ENCODE measurements at regions not wholly inside any gene's neighbourhood (a gene's known extent, or its start where the extent isn't known, plus 50 kb on each side); places are given as distances from the start of the nearest gene placed in this dataset.
"Not testable (repeated sequence)": the region's sequence is repeated elsewhere in the genome, so short reads cannot be mapped to it uniquely, and the experiment has no call there.

DNA sequence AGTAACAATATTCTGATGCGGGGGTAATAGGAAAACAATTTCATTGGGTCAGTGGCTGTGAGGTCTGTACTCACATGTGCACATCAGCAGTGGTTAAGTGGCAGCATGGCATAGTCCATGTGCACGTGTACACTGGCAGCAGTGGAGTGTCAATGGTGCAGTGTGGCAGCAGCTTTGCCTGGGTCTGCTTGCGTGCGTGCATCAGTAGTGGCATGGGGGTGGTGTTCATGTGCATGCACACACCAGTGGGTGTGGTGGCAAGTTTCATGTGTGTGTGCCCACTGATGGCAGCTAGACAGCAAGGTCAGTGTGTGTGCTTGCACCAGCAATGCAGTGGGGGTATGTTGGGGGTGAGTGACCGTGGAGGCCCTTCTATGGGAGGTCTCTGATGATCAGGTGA is 581.6 kb upstream of the KLHL4 start:
- no peak for DNase-seq
- TF ChIP-seq, protein P1, sequence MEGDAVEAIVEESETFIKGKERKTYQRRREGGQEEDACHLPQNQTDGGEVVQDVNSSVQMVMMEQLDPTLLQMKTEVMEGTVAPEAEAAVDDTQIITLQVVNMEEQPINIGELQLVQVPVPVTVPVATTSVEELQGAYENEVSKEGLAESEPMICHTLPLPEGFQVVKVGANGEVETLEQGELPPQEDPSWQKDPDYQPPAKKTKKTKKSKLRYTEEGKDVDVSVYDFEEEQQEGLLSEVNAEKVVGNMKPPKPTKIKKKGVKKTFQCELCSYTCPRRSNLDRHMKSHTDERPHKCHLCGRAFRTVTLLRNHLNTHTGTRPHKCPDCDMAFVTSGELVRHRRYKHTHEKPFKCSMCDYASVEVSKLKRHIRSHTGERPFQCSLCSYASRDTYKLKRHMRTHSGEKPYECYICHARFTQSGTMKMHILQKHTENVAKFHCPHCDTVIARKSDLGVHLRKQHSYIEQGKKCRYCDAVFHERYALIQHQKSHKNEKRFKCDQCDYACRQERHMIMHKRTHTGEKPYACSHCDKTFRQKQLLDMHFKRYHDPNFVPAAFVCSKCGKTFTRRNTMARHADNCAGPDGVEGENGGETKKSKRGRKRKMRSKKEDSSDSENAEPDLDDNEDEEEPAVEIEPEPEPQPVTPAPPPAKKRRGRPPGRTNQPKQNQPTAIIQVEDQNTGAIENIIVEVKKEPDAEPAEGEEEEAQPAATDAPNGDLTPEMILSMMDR (IDR thresholded peaks at IDR 0.05; ENCODE audit: low read depth, low read length, missing control alignments) = no peak
- H3K36me3 ChIP-seq (replicated peaks) = no peaks in the 10 kb centered on the region

DNA sequence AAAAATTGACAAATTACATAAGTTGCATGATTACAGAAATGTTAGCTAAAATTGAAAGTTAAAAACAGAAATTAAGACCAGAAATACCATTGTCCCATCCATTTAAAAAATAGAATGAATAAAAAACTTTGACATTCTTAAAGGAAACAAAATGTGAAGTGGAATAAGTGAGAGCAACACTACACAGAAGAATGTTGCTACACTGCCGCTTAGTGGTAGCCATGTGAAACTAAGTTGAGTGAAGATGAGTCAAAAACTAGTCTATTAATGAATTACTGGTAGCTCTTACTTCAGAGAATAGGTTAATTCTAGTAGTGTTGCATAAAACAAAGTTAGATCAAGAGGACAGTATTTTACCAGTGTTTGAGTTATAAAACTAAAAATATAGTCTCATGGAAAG is 571.0 kb upstream of the KLHL4 start:
- DNase-seq = peak; percentile 7
- TF ChIP-seq, protein P1 (IDR thresholded peaks at IDR 0.05; ENCODE audit: low read depth, low read length, missing control alignments) = peak; percentile 33
- H3K36me3 ChIP-seq (replicated peaks) = no peaks in the 10 kb centered on the region
- in situ Hi-C loops (cut with HindIII; ENCODE audit: low pct_ligation_motif_present, low sequenced_read_pairs) = no loop called here
- H3K27ac ChIP-seq = no peak overlapping the region
- no peak overlapping the region for H3K4me3 ChIP-seq (ENCODE audit: low read depth, low read length)
- H3K27me3 ChIP-seq (replicated peaks) = no peaks in the 10 kb centered on the region

More for the DNA sequence above, 581.6 kb upstream of the KLHL4 start:
- Histone ChIP-seq H3K4me3 (ENCODE audit: low read depth, low read length) (no peak overlapping the region), H3K27me3 (replicated peaks) (no peaks in the 10 kb centered on the region), H3K27ac (no peak overlapping the region)
- in situ Hi-C loops (cut with HindIII; ENCODE audit: low pct_ligation_motif_present, low sequenced_read_pairs) = no loop called here

DNA sequence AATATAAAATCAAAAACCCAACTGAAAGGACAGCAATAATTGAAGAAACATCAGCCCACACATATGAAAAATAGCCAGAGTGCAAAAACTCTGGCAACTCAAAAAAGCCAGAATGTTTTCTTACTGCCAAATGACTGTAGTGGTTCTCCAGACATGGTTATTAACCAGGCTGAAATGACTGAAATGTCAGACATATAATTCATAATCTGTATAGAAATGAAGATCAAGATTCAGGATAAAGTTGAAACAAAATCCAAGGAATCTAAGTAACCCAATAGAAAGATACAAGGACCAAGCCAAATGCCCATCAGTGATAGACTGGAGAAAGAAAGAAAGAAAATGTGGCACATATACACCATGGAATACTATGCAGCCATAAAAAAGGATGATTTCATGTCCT is 553.3 kb upstream of the KLHL4 start:
- in situ Hi-C loops (cut with HindIII; ENCODE audit: low pct_ligation_motif_present, low sequenced_read_pairs) = no loop called here
- TF ChIP-seq, protein P1 (IDR thresholded peaks at IDR 0.05; ENCODE audit: low read depth, low read length, missing control alignments) = no peak
- no peak for DNase-seq
- no peaks in the 10 kb centered on the region for H3K27me3 ChIP-seq (replicated peaks)
- no peak overlapping the region for H3K4me3 ChIP-seq (ENCODE audit: low read depth, low read length)
- no peaks in the 10 kb centered on the region for H3K36me3 ChIP-seq (replicated peaks)
- no peak overlapping the region for H3K27ac ChIP-seq

DNA sequence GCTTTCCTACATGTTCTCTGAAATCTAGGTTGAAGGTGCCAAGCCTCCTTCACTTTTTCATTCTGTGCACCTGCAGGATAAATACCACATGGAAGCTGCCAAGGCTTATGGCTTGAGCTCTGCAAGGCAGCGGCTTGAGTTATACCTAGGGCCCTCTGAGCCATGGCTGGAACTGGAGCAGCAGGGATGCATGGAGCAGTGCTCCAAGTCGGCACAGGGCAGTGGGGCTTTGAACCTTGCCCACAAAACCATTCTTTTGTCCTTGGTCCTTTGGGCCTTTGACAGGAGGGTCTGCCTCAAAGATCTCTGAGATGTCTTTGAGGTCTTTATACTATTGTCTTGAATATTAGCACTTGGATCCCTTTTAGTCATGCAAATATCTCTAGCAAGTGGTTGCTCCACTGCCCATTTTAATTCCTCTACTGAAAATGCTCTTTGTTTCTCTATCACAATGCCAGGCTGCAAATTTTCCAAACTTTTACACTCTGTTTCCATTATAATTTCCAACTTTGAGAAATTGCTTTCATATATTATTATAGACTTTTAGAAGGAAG is 536.2 kb upstream of the KLHL4 start:
- TF ChIP-seq, protein P1 (IDR thresholded peaks at IDR 0.05; ENCODE audit: low read depth, low read length, missing control alignments) = no peak
- no peak for DNase-seq
- Histone ChIP-seq H3K27ac (no peak overlapping the region), H3K36me3 (replicated peaks) (no peaks in the 10 kb centered on the region), H3K27me3 (replicated peaks) (no peaks in the 10 kb centered on the region), H3K4me3 (ENCODE audit: low read depth, low read length) (no peak overlapping the region)
- in situ Hi-C loops (cut with HindIII; ENCODE audit: low pct_ligation_motif_present, low sequenced_read_pairs) = no loop called here

DNA sequence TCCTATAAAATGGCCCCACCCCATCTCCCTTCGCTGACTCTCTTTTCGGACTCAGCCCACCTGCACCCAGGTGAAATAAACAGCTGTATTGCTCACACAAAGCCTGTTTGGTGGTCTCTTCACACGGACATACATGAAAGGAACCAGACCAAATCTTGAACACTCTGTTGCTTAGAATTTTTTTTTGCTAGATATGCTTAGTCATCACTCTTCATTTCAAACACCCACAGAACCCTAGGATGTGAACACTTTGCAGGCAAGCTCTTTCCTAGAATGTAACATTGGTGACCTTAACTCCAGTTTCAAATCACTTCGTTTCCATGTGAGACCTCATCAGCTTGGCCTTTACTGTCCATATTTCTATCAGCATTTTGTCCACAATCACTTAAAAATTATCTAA is 530.3 kb upstream of the KLHL4 start:
- H3K27me3 ChIP-seq (replicated peaks); in situ Hi-C loops (cut with HindIII; ENCODE audit: low pct_ligation_motif_present, low sequenced_read_pairs); DNase-seq; H3K4me3 ChIP-seq (ENCODE audit: low read depth, low read length); H3K27ac ChIP-seq; H3K36me3 ChIP-seq (replicated peaks): not testable (repeated sequence)

DNA sequence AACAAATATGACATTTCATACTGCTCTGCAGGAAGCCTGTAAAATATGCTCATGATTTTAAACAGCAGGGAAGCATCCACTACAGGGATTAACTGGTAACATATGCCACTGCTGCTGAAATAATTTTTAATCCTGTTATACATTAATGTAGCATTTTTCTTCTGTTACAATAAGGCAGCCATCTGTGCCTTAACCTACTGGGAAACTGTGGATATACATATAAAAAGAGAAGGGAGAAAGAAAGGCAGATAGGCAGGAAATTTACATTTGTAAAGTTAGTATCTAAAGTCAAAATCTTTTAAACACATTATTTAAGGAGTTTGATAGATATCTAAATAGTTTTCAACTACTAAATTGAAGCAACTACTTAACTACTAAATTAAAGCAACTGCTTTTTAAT is 514.6 kb upstream of the KLHL4 start:
- H3K27me3 ChIP-seq (replicated peaks) = no peaks in the 10 kb centered on the region
- H3K27ac ChIP-seq = no peak overlapping the region
- TF ChIP-seq, protein P1 (IDR thresholded peaks at IDR 0.05; ENCODE audit: low read depth, low read length, missing control alignments) = no peak
- no peak overlapping the region for H3K4me3 ChIP-seq (ENCODE audit: low read depth, low read length)
- H3K36me3 ChIP-seq (replicated peaks) = no peaks in the 10 kb centered on the region
- no peak for DNase-seq
- in situ Hi-C loops (cut with HindIII; ENCODE audit: low pct_ligation_motif_present, low sequenced_read_pairs) = no loop called here
